SK-N-SH treated with all-trans-retinoic acid at 6 μM for 48 hours (cell line): ENCODE measurements at regions not wholly inside any gene's neighbourhood (a gene's known extent, or its start where the extent isn't known, plus 50 kb on each side); places are given as distances from the start of the nearest gene placed in this dataset.
"Not testable (repeated sequence)": the region's sequence is repeated elsewhere in the genome, so short reads cannot be mapped to it uniquely, and the experiment has no call there.

Source experiments
- ARNTL ChIP-seq: fragments of 450-650 bp; formaldehyde crosslinking; IDR thresholded peaks from 2 replicates; pipeline ENCODE4 v1.5.0; 2020; ENCODE audit warnings: low read depth, mild to moderate bottlenecking, moderate library complexity, borderline replicate concordance
- CREB5 ChIP-seq: fragments of 250-450 bp; sonication (Bioruptor Pico); IDR thresholded peaks from 2 replicates; pipeline ENCODE4 v1.5.1; 2020; ENCODE audit warnings: low read depth, mild to moderate bottlenecking, moderate library complexity
- GLIS3 ChIP-seq: fragments of 250-450 bp; sonication (Bioruptor Pico); IDR thresholded peaks from 2 replicates; pipeline ENCODE4 v1.5.0; 2020; ENCODE audit warnings: mild to moderate bottlenecking, moderate library complexity
- ISL1 ChIP-seq: fragments of 250-450 bp; sonication (Bioruptor Pico); IDR thresholded peaks from 2 replicates; pipeline ENCODE4 v2.1.2; 2022; ENCODE audit warnings: mild to moderate bottlenecking, moderate library complexity
- OSR1 ChIP-seq: fragments of 250-450 bp; sonication (Bioruptor Pico); IDR thresholded peaks from 2 replicates; pipeline ENCODE4 v1.8.0; 2022; ENCODE audit warnings: moderate library complexity, mild to moderate bottlenecking, inconsistent platforms
- PATZ1 ChIP-seq: fragments of 250-450 bp; sonication (Bioruptor Pico); IDR thresholded peaks from 2 replicates; pipeline ENCODE4 v1.8.0; 2020; ENCODE audit warnings: mild to moderate bottlenecking, moderate library complexity, borderline replicate concordance
- POU6F1 ChIP-seq: fragments of 250-450 bp; sonication (Bioruptor Pico); IDR thresholded peaks from 2 replicates; pipeline ENCODE4 v1.8.0; 2021; ENCODE audit warnings: low read depth, mild to moderate bottlenecking, moderate library complexity, borderline replicate concordance
- SNAI2 ChIP-seq: fragments of 250-450 bp; sonication (Bioruptor Pico); IDR thresholded peaks from 2 replicates; pipeline ENCODE4 v1.5.0; 2020; ENCODE audit warnings: mild to moderate bottlenecking, moderate library complexity
- TOX ChIP-seq: fragments of 250-450 bp; sonication (Bioruptor Pico); IDR thresholded peaks from 2 replicates; pipeline ENCODE4 v1.8.0; 2021; ENCODE audit warnings: mild to moderate bottlenecking, moderate library complexity, borderline replicate concordance
- TSHZ2 ChIP-seq: fragments of 250-450 bp; sonication (Bioruptor Pico); IDR thresholded peaks from 2 replicates; pipeline ENCODE4 v1.5.0; 2020; ENCODE audit warnings: mild to moderate bottlenecking, moderate library complexity
- ZFP3 ChIP-seq: fragments of 250-450 bp; sonication (Bioruptor Pico); IDR thresholded peaks from 2 replicates; pipeline ENCODE4 v1.5.0; 2020; ENCODE audit warnings: mild to moderate bottlenecking, moderate library complexity
- ZFP30 ChIP-seq: fragments of 450-650 bp; formaldehyde crosslinking; IDR thresholded peaks from 2 replicates; pipeline ENCODE4 v1.5.0; 2022; ENCODE audit warnings: mild to moderate bottlenecking, moderate library complexity
- ZNF8 ChIP-seq: fragments of 450-650 bp; formaldehyde crosslinking; IDR thresholded peaks from 2 replicates; pipeline ENCODE4 v1.5.0; 2020; ENCODE audit warnings: mild to moderate bottlenecking, moderate library complexity

- not testable (repeated sequence) for TF ChIP-seq GLIS3 (CRISPR knock-in tag); ARNTL; ZFP30 (CRISPR knock-in tag); OSR1 (CRISPR knock-in tag); ZNF8 (CRISPR knock-in tag); ZFP3 (CRISPR knock-in tag); POU6F1 (CRISPR knock-in tag); TSHZ2 (CRISPR knock-in tag); SNAI2; CREB5 (CRISPR knock-in tag); ISL1 (CRISPR knock-in tag); PATZ1 (CRISPR knock-in tag); TOX (CRISPR knock-in tag)
Measured at GRCh38 chr5:34128890-34129289, 85.9 kb upstream of the C1QTNF3 start.
